Peyer's patch (tissue), 4 donors: ENCODE measurements at regions not wholly inside any gene's neighbourhood (a gene's known extent, or its start where the extent isn't known, plus 50 kb on each side); places are given as distances from the start of the nearest gene placed in this dataset.

Source experiments
- POLR2A ChIP-seq, 2 donors: fragments of 450-650 bp; IDR thresholded peaks; one replicate each; pipeline ENCODE4 v1.5.1; 2017; ENCODE audit warnings: antibody characterized with exemption in 2 of 2, mild to moderate bottlenecking in 2 of 2, moderate library complexity in 2 of 2
- TF ChIP-seq, protein P1 (sequence below), 6 experiments: fragments of 450-650 bp in 4 of 6; fragments of 200-600 bp in 2 of 6; sonication (generic) in 1 of 6; IDR thresholded peaks; one replicate each; pipeline ENCODE4 v1.5.1; 2017 to 2019; ENCODE audit warnings: antibody characterized with exemption in 6 of 6, mild to moderate bottlenecking in 3 of 6, moderate library complexity in 1 of 6

DNA sequence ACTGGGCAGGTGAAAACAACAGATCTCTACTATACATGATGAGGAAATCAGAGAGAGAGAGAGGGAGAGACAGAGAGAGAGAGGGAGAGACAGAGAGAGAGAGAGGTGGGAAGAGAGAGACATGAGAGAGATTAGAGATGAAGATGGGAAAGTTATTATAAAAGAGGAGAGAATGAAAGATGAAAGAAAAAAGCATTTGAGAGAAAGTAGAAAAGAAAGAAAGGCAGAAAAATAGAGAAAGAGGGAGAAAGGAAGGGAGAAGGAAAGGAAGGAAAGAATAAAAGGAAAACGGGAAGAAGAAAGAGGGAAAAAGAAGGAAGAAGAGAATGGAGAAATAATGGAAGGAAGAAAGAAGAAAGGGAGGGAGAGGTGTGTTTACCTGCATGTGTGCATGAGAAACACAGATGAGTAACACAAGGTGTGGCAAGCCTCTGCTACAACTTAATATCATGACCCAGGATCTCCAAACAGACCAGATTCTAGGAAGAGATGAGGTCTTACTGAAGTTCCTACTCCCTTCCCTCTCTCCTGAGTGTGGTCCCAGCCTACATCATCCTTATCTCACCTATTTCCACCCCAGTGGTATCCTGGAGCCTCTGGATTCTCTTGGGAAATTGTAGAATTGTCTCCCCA, 176.3 kb downstream of the C12orf75 start:
- TF ChIP-seq, protein P1, sequence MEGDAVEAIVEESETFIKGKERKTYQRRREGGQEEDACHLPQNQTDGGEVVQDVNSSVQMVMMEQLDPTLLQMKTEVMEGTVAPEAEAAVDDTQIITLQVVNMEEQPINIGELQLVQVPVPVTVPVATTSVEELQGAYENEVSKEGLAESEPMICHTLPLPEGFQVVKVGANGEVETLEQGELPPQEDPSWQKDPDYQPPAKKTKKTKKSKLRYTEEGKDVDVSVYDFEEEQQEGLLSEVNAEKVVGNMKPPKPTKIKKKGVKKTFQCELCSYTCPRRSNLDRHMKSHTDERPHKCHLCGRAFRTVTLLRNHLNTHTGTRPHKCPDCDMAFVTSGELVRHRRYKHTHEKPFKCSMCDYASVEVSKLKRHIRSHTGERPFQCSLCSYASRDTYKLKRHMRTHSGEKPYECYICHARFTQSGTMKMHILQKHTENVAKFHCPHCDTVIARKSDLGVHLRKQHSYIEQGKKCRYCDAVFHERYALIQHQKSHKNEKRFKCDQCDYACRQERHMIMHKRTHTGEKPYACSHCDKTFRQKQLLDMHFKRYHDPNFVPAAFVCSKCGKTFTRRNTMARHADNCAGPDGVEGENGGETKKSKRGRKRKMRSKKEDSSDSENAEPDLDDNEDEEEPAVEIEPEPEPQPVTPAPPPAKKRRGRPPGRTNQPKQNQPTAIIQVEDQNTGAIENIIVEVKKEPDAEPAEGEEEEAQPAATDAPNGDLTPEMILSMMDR (IDR thresholded peaks at IDR 0.05) = no peak
- no peak for TF ChIP-seq POLR2A (IDR thresholded peaks at IDR 0.05)
